Breast epithelium (tissue), 4 donors: ENCODE measurements at regions not wholly inside any gene's neighbourhood (a gene's known extent, or its start where the extent isn't known, plus 50 kb on each side); places are given as distances from the start of the nearest gene placed in this dataset.

Experiments used
- DNase-seq, 2 donors: peaks; one replicate each; pipeline ENCODE4 v3.0.0-alpha.2; 2019; ENCODE audit warnings: low spot score in 2 of 2
- H3K27ac ChIP-seq, 2 donors: fragments of 200-600 bp; sonication (generic) in 1 of 2; one replicate each; pipeline ENCODE4 v1.5.1; 2016 to 2019; ENCODE audit warnings: mild to moderate bottlenecking in 1 of 2
- H3K27me3 ChIP-seq, 2 donors: fragments of 200-600 bp; sonication (generic) in 1 of 2; one replicate each; pipeline versions ENCODE4 v1.5.1 to v1.6.0; 2017 to 2019; ENCODE audit warnings: control low read depth in 1 of 2, mild to moderate bottlenecking in 1 of 2
- H3K36me3 ChIP-seq: fragments of 200-600 bp; one replicate; pipeline ENCODE4 v1.5.1; 2019
- H3K4me1 ChIP-seq, 2 donors: fragments of 200-600 bp; sonication (generic); one replicate each; pipeline ENCODE4 v1.5.1; 2016 to 2019; ENCODE audit warnings: control low read depth in 1 of 2
- H3K4me3 ChIP-seq, 3 donors: fragments of 200-600 bp; sonication (generic); 1 replicate in 2 of 3; 2 replicates in 1 of 3; pipeline ENCODE4 v1.5.1; 2016 to 2019; ENCODE audit warnings: mild to moderate bottlenecking in 3 of 3, moderate library complexity in 2 of 3
- H3K9me3 ChIP-seq, 2 donors: fragments of 200-600 bp; sonication (generic) in 1 of 2; one replicate each; pipeline ENCODE4 v1.5.1; 2016 to 2019; ENCODE audit warnings: control low read depth in 1 of 2
- CTCF ChIP-seq, 3 donors: fragments of 450-650 bp; IDR thresholded peaks; one replicate each; pipeline ENCODE4 v1.5.1; 2016 to 2017; ENCODE audit warnings: antibody characterized with exemption in 3 of 3, mild to moderate bottlenecking in 3 of 3, moderate library complexity in 3 of 3
- POLR2A ChIP-seq: fragments of 450-650 bp; IDR thresholded peaks from one replicate; pipeline ENCODE4 v1.6.1; 2016; ENCODE audit warnings: antibody characterized with exemption, mild to moderate bottlenecking, moderate library complexity
- POLR2AphosphoS5 ChIP-seq, 3 donors: sonication (generic); formaldehyde crosslinking; IDR thresholded peaks; one replicate each; pipeline ENCODE4 v1.6.1; 2017; ENCODE audit warnings: antibody characterized with exemption in 3 of 3
- intact Hi-C: fragments of 100-400 bp; cut with DNase I; formaldehyde crosslinking; loops from one replicate; pipeline ENCODE4 v1.15.1; 2023; ENCODE audit warnings: low total_unique reads

GRCh38 chr16:54216688-54217087, 69.9 kb downstream of the IRX3 start:
- intact Hi-C loops: no loop called here
- H3K4me1 ChIP-seq: no peaks in the 10 kb centered on the region
- DNase-seq: no peak
- no peaks in the 10 kb centered on the region for H3K36me3 ChIP-seq
- no peaks in the 10 kb centered on the region for H3K27me3 ChIP-seq
- no peak for TF ChIP-seq POLR2A
- no peak for TF ChIP-seq CTCF (IDR thresholded peaks at IDR 0.05)
- TF ChIP-seq POLR2AphosphoS5 (IDR thresholded peaks at IDR 0.05): no peak
- H3K27ac ChIP-seq: peak overlapping the region in 1 of 2 donors; percentile 4
- H3K9me3 ChIP-seq: no peaks in the 10 kb centered on the region
- no peak overlapping the region for H3K4me3 ChIP-seq

- DNase-seq: no peak
- Histone ChIP-seq H3K27me3 (no peaks in the 10 kb centered on the region), H3K9me3 (no peaks in the 10 kb centered on the region), H3K4me3 (no peak overlapping the region), H3K4me1 (no peaks in the 10 kb centered on the region), H3K27ac (no peak overlapping the region), H3K36me3 (no peaks in the 10 kb centered on the region)
- TF ChIP-seq POLR2A: no peak
- TF ChIP-seq POLR2AphosphoS5 (IDR thresholded peaks at IDR 0.05): no peak
- no peak for TF ChIP-seq CTCF (IDR thresholded peaks at IDR 0.05)
- intact Hi-C loops: no loop called here
These were observed 70.3 kb downstream of the IRX3 start for GRCh38 chr16:54216268-54216667.

GRCh38 chr16:54215471-54215870, 71.1 kb downstream of the IRX3 start:
- no peak for TF ChIP-seq POLR2A
- DNase-seq: no peak
- H3K36me3 ChIP-seq: no peaks in the 10 kb centered on the region
- no peaks in the 10 kb centered on the region for H3K4me1 ChIP-seq
- no peaks in the 10 kb centered on the region for H3K27me3 ChIP-seq
- no peak overlapping the region for H3K27ac ChIP-seq
- intact Hi-C loops: no loop called here
- no peak overlapping the region for H3K4me3 ChIP-seq
- no peaks in the 10 kb centered on the region for H3K9me3 ChIP-seq

- Histone ChIP-seq H3K27me3 (no peaks in the 10 kb centered on the region), H3K9me3 (no peaks in the 10 kb centered on the region), H3K4me3 (no peak overlapping the region), H3K4me1 (no peaks in the 10 kb centered on the region), H3K36me3 (no peaks in the 10 kb centered on the region), H3K27ac (no peak overlapping the region)
- intact Hi-C loops: no loop called here
- TF ChIP-seq POLR2A: no peak
- TF ChIP-seq CTCF (IDR thresholded peaks at IDR 0.05): no peak
- TF ChIP-seq POLR2AphosphoS5 (IDR thresholded peaks at IDR 0.05): no peak
- DNase-seq: no peak
These were observed 73.3 kb downstream of the IRX3 start for GRCh38 chr16:54213322-54213721.

- H3K36me3 ChIP-seq: no peaks in the 10 kb centered on the region
- DNase-seq: no peak
- intact Hi-C loops: no loop called here
- no peak for TF ChIP-seq CTCF (IDR thresholded peaks at IDR 0.05)
- TF ChIP-seq POLR2AphosphoS5 (IDR thresholded peaks at IDR 0.05): no peak
- no peak for TF ChIP-seq POLR2A
- H3K27me3 ChIP-seq: no peaks in the 10 kb centered on the region
- H3K4me1 ChIP-seq: no peaks in the 10 kb centered on the region
- no peak overlapping the region for H3K4me3 ChIP-seq
- no peak overlapping the region for H3K27ac ChIP-seq
- H3K9me3 ChIP-seq: no peaks in the 10 kb centered on the region
These were observed 73.7 kb downstream of the IRX3 start for GRCh38 chr16:54212893-54213292.

GRCh38 chr16:54211203-54211602, 75.4 kb downstream of the IRX3 start:
- H3K36me3 ChIP-seq: no peaks in the 10 kb centered on the region
- no peaks in the 10 kb centered on the region for H3K9me3 ChIP-seq
- DNase-seq: no peak
- H3K4me3 ChIP-seq: no peak overlapping the region
- intact Hi-C loops: no loop called here
- TF ChIP-seq POLR2A (no peak), CTCF (IDR thresholded peaks at IDR 0.05) (no peak), POLR2AphosphoS5 (IDR thresholded peaks at IDR 0.05) (no peak)
- H3K27me3 ChIP-seq: no peaks in the 10 kb centered on the region
- no peaks in the 10 kb centered on the region for H3K4me1 ChIP-seq
- peak overlapping the region in 1 of 2 donors; percentile 38 for H3K27ac ChIP-seq
